ENCODE measurements at regions not wholly inside any gene's neighbourhood (a gene's known extent, or its start where the extent isn't known, plus 50 kb on each side); places are given as distances from the start of the nearest gene placed in this dataset.

DNA sequence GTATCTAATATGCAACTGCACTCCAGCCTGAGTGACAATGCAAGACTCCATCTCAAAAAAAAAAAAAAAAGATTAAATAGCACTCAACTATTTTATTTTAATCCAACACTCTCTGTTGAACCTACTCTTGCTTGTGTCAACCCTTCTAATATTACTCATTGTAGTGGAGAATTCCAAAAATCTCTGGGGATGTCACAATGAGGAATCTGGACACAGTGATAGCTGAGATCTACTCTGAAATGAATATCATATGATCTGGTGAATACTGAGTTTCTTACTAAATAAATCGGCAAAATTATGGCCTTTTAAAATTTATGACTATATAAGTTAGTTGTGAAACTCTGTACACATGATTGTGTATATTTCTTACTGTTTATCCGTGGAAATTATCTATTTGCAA, 418.2 kb downstream of the BCAT1 start:
- DNase-seq (no peak), ATAC-seq (ENCODE audit: low read depth) (no peak)
- no peaks in the 10 kb centered on the region for H3K27me3 ChIP-seq (ENCODE audit: control insufficient read depth, insufficient read depth, low read length)
- H3K9me3 ChIP-seq (ENCODE audit: control insufficient read depth, insufficient read depth, low read length), result no peaks in the 10 kb centered on the region
- no peak overlapping the region for H3K18ac ChIP-seq (ENCODE audit: low read depth, low read length)
- H2AK9ac ChIP-seq (replicated peaks; ENCODE audit: low read depth, low read length, poor library complexity), result no peak overlapping the region
- in situ Hi-C loops (cut with MboI; ENCODE audit: low sequenced_read_pairs), result no loop called here
- H3K4ac ChIP-seq (ENCODE audit: low read depth, low read length), result no peak overlapping the region
- H3K9me1 ChIP-seq (ENCODE audit: insufficient read depth, low read length), result peaks cover 5% of the 10 kb centered on the region; the same call in 1 of the 2 replicates
- no peak overlapping the region for H4K5ac ChIP-seq (ENCODE audit: low read depth, low read length)
- no peaks in the 10 kb centered on the region for H3K36me3 ChIP-seq (ENCODE audit: control insufficient read depth, insufficient read depth, low read length)
- H3K27ac ChIP-seq (ENCODE audit: insufficient read depth, low read length), result no peak overlapping the region
- BruUV-seq (replicated peaks), result no TSS peak
- H3K9ac ChIP-seq (ENCODE audit: low read depth, low read length), result no peak overlapping the region
- H3K4me2 ChIP-seq (ENCODE audit: low read depth, low read length), result no peak overlapping the region
- no peak overlapping the region for H4K91ac ChIP-seq (ENCODE audit: insufficient read depth, low read depth, low read length)
- no peak overlapping the region for H3K56ac ChIP-seq (ENCODE audit: extremely low read depth, insufficient read depth, low read length)
- H2BK20ac ChIP-seq (ENCODE audit: low read depth, low read length), result no peak overlapping the region
- peaks cover 3 to 33% of the 10 kb centered on the region in 2 experiments; a peak in 3 of 4 replicates for H3K79me1 ChIP-seq (ENCODE audit: low read depth in 1 of 2, low read length in 2 of 2)
- no peak overlapping the region for H3K14ac ChIP-seq (replicated peaks; ENCODE audit: low read depth, low read length)
- H2AK5ac ChIP-seq (ENCODE audit: low read depth, low read length), result no peak overlapping the region
- no peak overlapping the region for H2BK120ac ChIP-seq (ENCODE audit: low read depth, low read length)
- intact Hi-C loops (cut with micrococcal nuclease), result no loop called here
- no peak overlapping the region for H2AFZ ChIP-seq (replicated peaks; ENCODE audit: low read length, poor library complexity)
- no peak overlapping the region for H3K4me3 ChIP-seq (ENCODE audit: insufficient read depth, low read depth, low read length)
- dilution Hi-C loops (cut with HindIII; ENCODE audit: low sequenced_read_pairs, unreplicated experiment), result no loop called here
- no peaks in the 10 kb centered on the region for H4K20me1 ChIP-seq (ENCODE audit: insufficient read depth, low read length)
- POLR2A ChIA-PET (ENCODE audit: unreplicated experiment), result no interaction called here
- H3K4me1 ChIP-seq (ENCODE audit: control insufficient read depth, insufficient read depth, low read length), result peaks cover 8% of the 10 kb centered on the region
- H4K8ac ChIP-seq (ENCODE audit: low read depth in 2 of 2, low read length in 2 of 2), result no peak overlapping the region
- TF ChIP-seq, protein P1, sequence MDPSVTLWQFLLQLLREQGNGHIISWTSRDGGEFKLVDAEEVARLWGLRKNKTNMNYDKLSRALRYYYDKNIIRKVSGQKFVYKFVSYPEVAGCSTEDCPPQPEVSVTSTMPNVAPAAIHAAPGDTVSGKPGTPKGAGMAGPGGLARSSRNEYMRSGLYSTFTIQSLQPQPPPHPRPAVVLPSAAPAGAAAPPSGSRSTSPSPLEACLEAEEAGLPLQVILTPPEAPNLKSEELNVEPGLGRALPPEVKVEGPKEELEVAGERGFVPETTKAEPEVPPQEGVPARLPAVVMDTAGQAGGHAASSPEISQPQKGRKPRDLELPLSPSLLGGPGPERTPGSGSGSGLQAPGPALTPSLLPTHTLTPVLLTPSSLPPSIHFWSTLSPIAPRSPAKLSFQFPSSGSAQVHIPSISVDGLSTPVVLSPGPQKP (IDR thresholded peaks at IDR 0.05; ENCODE audit: borderline replicate concordance, low read depth, low read length), result no peak
- TF ChIP-seq, protein P2, sequence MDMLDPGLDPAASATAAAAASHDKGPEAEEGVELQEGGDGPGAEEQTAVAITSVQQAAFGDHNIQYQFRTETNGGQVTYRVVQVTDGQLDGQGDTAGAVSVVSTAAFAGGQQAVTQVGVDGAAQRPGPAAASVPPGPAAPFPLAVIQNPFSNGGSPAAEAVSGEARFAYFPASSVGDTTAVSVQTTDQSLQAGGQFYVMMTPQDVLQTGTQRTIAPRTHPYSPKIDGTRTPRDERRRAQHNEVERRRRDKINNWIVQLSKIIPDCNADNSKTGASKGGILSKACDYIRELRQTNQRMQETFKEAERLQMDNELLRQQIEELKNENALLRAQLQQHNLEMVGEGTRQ (IDR thresholded peaks at IDR 0.05; ENCODE audit: low read depth, low read length), result no peak
- TF ChIP-seq BHLHE40 (IDR thresholded peaks at IDR 0.05; ENCODE audit: low read depth, low read length) (no peak), NFE2L2 (IDR thresholded peaks at IDR 0.05; ENCODE audit: low read depth, low read length) (no peak), RCOR1 (IDR thresholded peaks at IDR 0.05; ENCODE audit: insufficient replicate concordance, low read length) (no peak), FOS (IDR thresholded peaks at IDR 0.05; ENCODE audit: low read depth, low read length) (no peak), MXI1 (IDR thresholded peaks at IDR 0.05; ENCODE audit: borderline replicate concordance, low read depth, low read length) (no peak), SMC3 (IDR thresholded peaks at IDR 0.05; ENCODE audit: low read depth, low read length) (no peak), RFX5 (IDR thresholded peaks at IDR 0.05; ENCODE audit: low read depth, low read length) (no peak), RAD21 (IDR thresholded peaks at IDR 0.05; ENCODE audit: low read length) (no peak)
- H2BK15ac ChIP-seq (ENCODE audit: low read depth, low read length), result no peak overlapping the region
- H2BK5ac ChIP-seq (ENCODE audit: low read depth, low read length, poor library complexity, severe bottlenecking), result no peak overlapping the region
- no CpG with 5 or more reads among the region's 2 CpGs for WGBS, 2 experiments (ENCODE audit: extremely low coverage in 2 of 2, insufficient read length in 1 of 2)
- no peak overlapping the region for H3K23ac ChIP-seq (ENCODE audit: low read depth, low read length)
- CTCF ChIA-PET, result no interaction called here

Measured in IMR-90 (cell line).